Mesendoderm (in vitro differentiated cells): ENCODE measurements at regions not wholly inside any gene's neighbourhood (a gene's known extent, or its start where the extent isn't known, plus 50 kb on each side); places are given as distances from the start of the nearest gene placed in this dataset.
A peak's percentile ranks its signal among the peaks of the same experiment; 100 is the strongest.

Experiments
- DNase-seq: peaks from one replicate; pipeline ENCODE4 v3.0.0; 2013
- H2AK5ac ChIP-seq: 2 replicates; pipeline ENCODE4 v1.6.1; 2013; ENCODE audit warnings: low read length, inconsistent platforms
- H2BK120ac ChIP-seq: 2 replicates; pipeline ENCODE4 v1.6.1; 2013; ENCODE audit warnings: low read depth, mild to moderate bottlenecking, low read length, moderate library complexity, mixed read lengths
- H2BK15ac ChIP-seq: replicated peaks from 2 replicates; pipeline ENCODE4 v1.6.1; 2013; ENCODE audit warnings: low read depth, mild to moderate bottlenecking, moderate library complexity
- H2BK5ac ChIP-seq: 2 replicates; pipeline ENCODE4 v1.6.1; 2013; ENCODE audit warnings: low read length, inconsistent platforms
- H3K18ac ChIP-seq: 2 replicates; pipeline ENCODE4 v1.6.1; 2013; ENCODE audit warnings: mild to moderate bottlenecking, low read length, mixed read lengths
- H3K23ac ChIP-seq: one replicate; pipeline ENCODE4 v1.6.1; 2013; ENCODE audit warnings: low read length
- H3K27ac ChIP-seq: 2 replicates; pipeline ENCODE4 v1.5.1; 2013; ENCODE audit warnings: low read depth, mild to moderate bottlenecking, inconsistent platforms, low read length, moderate library complexity
- H3K27me3 ChIP-seq: 2 replicates; pipeline ENCODE4 v1.6.1; 2013; ENCODE audit warnings: low read length, control low read depth, mild to moderate bottlenecking, inconsistent platforms; ENCODE audit not compliant: insufficient read depth, poor library complexity
- H3K36me3 ChIP-seq: 2 replicates; pipeline ENCODE4 v1.6.1; 2013; ENCODE audit warnings: low read length, inconsistent platforms; ENCODE audit not compliant: control insufficient read depth, insufficient read depth
- H3K4ac ChIP-seq: one replicate; pipeline ENCODE4 v1.6.1; 2013; ENCODE audit warnings: low read depth, mild to moderate bottlenecking, low read length, moderate library complexity
- H3K4me1 ChIP-seq: 2 replicates; pipeline ENCODE4 v1.6.1; 2013; ENCODE audit warnings: low read depth, low read length, inconsistent platforms; ENCODE audit not compliant: control insufficient read depth
- H3K4me2 ChIP-seq: 2 replicates; pipeline ENCODE4 v1.6.1; 2013; ENCODE audit warnings: low read length
- H3K4me3 ChIP-seq: 2 replicates; pipeline ENCODE4 v1.5.1; 2013; ENCODE audit warnings: mild to moderate bottlenecking, low read length
- H3K56ac ChIP-seq: one replicate; pipeline ENCODE4 v1.6.1; 2013; ENCODE audit warnings: low read length
- H3K79me1 ChIP-seq: 2 replicates; pipeline ENCODE4 v1.6.1; 2013; ENCODE audit warnings: low read length, inconsistent platforms
- H3K79me2 ChIP-seq: 2 replicates; pipeline ENCODE4 v1.6.1; 2013; ENCODE audit warnings: mild to moderate bottlenecking, low read length; ENCODE audit not compliant: control insufficient read depth, insufficient read depth
- H3K9ac ChIP-seq: 2 replicates; pipeline ENCODE4 v1.6.1; 2013; ENCODE audit warnings: low read length, inconsistent platforms
- H4K5ac ChIP-seq: one replicate; pipeline ENCODE4 v1.6.1; 2013; ENCODE audit warnings: low read length
- H4K8ac ChIP-seq: one replicate; pipeline ENCODE4 v1.6.1; 2013; ENCODE audit warnings: low read depth, mild to moderate bottlenecking, control low read depth, low read length, moderate library complexity
- WGBS: extraction: QIAGEN DNeasy Blood & Tissue Kit; methylation state at CpG from one replicate; pipeline ENCODE4 v1.1.7; 2013; ENCODE audit warnings: low lambda C conversion rate, missing lambda C conversion rate; ENCODE audit not compliant: insufficient coverage; ENCODE audit errors: extremely low coverage; 5-methylcytosine and 5-hydroxymethylcytosine counted together

DNA sequence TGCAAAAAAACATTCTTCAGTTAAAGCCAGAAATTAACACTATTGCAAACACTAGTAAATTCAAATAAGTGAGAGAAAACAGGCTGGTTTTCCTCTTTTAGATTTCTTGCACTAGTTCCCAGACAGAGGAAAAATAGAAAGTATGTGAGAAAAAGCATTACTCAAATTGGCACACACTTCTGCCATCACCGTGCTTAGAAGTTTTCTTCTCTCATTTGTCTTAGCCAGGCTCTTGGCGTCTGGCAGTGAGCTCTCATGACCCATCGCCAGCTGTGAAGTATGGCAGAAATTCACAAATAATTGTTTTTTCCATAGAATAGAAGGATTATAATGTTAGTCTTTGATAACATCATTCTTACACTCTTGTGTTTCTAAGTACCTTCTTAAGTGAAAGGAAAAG is 515.9 kb downstream of the GBE1 start:
- H3K79me1 ChIP-seq: no peaks in the 10 kb centered on the region
- no peak overlapping the region for H3K18ac ChIP-seq
- H3K36me3 ChIP-seq: no peaks in the 10 kb centered on the region
- H3K23ac ChIP-seq: no peak overlapping the region
- no peak overlapping the region for H4K8ac ChIP-seq
- H2BK120ac ChIP-seq: no peak overlapping the region
- no peak overlapping the region for H3K9ac ChIP-seq
- H3K56ac ChIP-seq: no peak overlapping the region
- no peak overlapping the region for H4K5ac ChIP-seq
- no peak overlapping the region for H3K27ac ChIP-seq
- H3K4ac ChIP-seq: no peak overlapping the region
- H3K4me3 ChIP-seq: no peak overlapping the region
- no peak overlapping the region for H2BK5ac ChIP-seq
- no peaks in the 10 kb centered on the region for H3K27me3 ChIP-seq
- H3K79me2 ChIP-seq: no peaks in the 10 kb centered on the region
- no peak for DNase-seq
- no peak overlapping the region for H2AK5ac ChIP-seq
- no peak overlapping the region for H2BK15ac ChIP-seq
- H3K4me2 ChIP-seq: no peak overlapping the region
- no peaks in the 10 kb centered on the region for H3K4me1 ChIP-seq
- no CpG with 5 or more reads among the region's 3 CpGs for WGBS

DNA sequence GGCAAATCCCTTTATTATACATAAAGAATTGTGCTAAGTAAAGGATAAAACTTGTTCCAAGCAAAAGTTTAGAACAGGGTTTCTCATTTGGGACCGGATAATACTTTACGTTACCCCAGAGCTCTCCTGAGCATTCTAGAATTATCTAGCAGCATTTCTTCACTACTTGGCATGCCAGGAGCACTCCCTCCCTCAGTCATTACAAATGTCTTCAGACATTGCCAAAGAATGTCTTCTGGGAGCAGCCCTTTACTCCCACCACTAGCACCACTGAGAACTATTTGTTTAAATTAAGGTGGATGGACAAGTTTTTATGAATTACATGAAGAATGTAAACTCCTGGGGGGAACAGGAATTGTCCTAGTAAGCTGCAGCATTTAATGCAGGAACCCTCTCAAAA is 516.4 kb downstream of the GBE1 start:
- H2BK5ac ChIP-seq: no peak overlapping the region
- no peak overlapping the region for H4K8ac ChIP-seq
- no peaks in the 10 kb centered on the region for H3K36me3 ChIP-seq
- no peak overlapping the region for H3K4me2 ChIP-seq
- no peak overlapping the region for H3K56ac ChIP-seq
- no peak overlapping the region for H3K9ac ChIP-seq
- H3K79me2 ChIP-seq: no peaks in the 10 kb centered on the region
- H2BK120ac ChIP-seq: no peak overlapping the region
- no peak overlapping the region for H3K18ac ChIP-seq
- no peak overlapping the region for H3K27ac ChIP-seq
- no peak for DNase-seq
- no peak overlapping the region for H3K4ac ChIP-seq
- no peak overlapping the region for H4K5ac ChIP-seq
- no peak overlapping the region for H2BK15ac ChIP-seq
- H3K4me3 ChIP-seq: no peak overlapping the region
- H3K79me1 ChIP-seq: no peaks in the 10 kb centered on the region
- no peak overlapping the region for H3K23ac ChIP-seq
- no CpG with 5 or more reads among the region's 2 CpGs for WGBS
- H2AK5ac ChIP-seq: no peak overlapping the region
- H3K4me1 ChIP-seq: no peaks in the 10 kb centered on the region
- H3K27me3 ChIP-seq: no peaks in the 10 kb centered on the region

DNA sequence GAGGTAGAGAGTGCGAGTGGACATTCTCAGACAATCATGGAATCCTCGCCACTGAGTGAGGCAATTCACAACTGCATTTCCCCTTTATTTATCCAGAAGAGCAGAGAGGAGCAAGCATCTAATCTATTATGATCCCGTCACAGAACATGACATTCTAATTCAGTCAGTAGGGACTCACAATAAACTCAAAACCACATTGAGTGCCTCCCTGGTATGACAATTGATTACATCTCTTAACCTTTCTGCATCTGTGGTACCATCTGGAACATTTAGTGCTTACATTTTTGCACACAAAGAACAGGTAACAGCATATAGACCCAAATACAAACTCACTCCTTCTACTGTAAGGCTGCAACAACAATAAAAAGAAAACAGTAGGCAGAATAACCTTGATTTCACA is 517.2 kb downstream of the GBE1 start:
- WGBS: no CpG with 5 or more reads among the region's 3 CpGs
- H3K4me2 ChIP-seq: no peak overlapping the region
- no peaks in the 10 kb centered on the region for H3K4me1 ChIP-seq
- no peak overlapping the region for H2AK5ac ChIP-seq
- no peaks in the 10 kb centered on the region for H3K79me1 ChIP-seq
- H3K36me3 ChIP-seq: no peaks in the 10 kb centered on the region
- no peak overlapping the region for H3K18ac ChIP-seq
- no peak overlapping the region for H3K4ac ChIP-seq
- H3K23ac ChIP-seq: no peak overlapping the region
- no peak overlapping the region for H2BK5ac ChIP-seq
- no peak overlapping the region for H3K56ac ChIP-seq
- no peak overlapping the region for H2BK15ac ChIP-seq
- H4K8ac ChIP-seq: no peak overlapping the region
- no peak for DNase-seq
- no peaks in the 10 kb centered on the region for H3K79me2 ChIP-seq
- H3K27ac ChIP-seq: no peak overlapping the region
- no peak overlapping the region for H3K4me3 ChIP-seq
- no peak overlapping the region for H4K5ac ChIP-seq
- no peak overlapping the region for H2BK120ac ChIP-seq
- no peak overlapping the region for H3K9ac ChIP-seq
- no peaks in the 10 kb centered on the region for H3K27me3 ChIP-seq

GRCh38 chr3:81242871-81243270 is 518.6 kb downstream of the GBE1 start:
- Histone ChIP-seq H4K8ac (no peak overlapping the region), H3K4me1 (no peaks in the 10 kb centered on the region), H3K56ac (no peak overlapping the region), H3K4ac (no peak overlapping the region), H3K18ac (no peak overlapping the region), H2BK120ac (no peak overlapping the region), H3K36me3 (no peaks in the 10 kb centered on the region), H2BK5ac (no peak overlapping the region), H3K27me3 (no peaks in the 10 kb centered on the region), H2BK15ac (no peak overlapping the region), H3K4me2 (no peak overlapping the region), H3K27ac (no peak overlapping the region), H3K79me1 (no peaks in the 10 kb centered on the region), H3K23ac (no peak overlapping the region), H3K4me3 (no peak overlapping the region), H3K79me2 (no peaks in the 10 kb centered on the region), H4K5ac (no peak overlapping the region), H3K9ac (no peak overlapping the region), H2AK5ac (no peak overlapping the region)
- WGBS: no CpG with 5 or more reads among the region's 1 CpG
- DNase-seq: peak; percentile 8

DNA sequence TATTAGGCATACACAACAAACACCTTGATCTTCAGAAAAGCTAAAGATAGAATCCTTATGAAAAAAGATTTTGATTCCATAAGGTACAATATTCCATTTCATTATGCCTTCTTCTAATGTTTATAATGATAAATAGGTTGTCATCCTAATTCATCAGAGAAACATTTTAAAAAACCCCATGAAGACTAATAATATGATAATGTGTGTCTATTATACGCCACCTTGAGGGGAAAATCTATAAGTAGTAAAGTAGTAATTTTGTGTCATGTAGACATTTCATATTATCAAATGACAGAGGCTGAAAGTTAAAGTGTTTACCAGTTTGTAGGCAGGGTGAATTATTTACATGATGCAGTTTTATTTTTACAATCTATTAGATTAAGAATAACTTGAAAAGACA is 524.3 kb downstream of the GBE1 start:
- no peak overlapping the region for H3K4ac ChIP-seq
- H3K79me2 ChIP-seq: no peaks in the 10 kb centered on the region
- H3K4me3 ChIP-seq: no peak overlapping the region
- H4K8ac ChIP-seq: no peak overlapping the region
- H2BK5ac ChIP-seq: no peak overlapping the region
- H2AK5ac ChIP-seq: no peak overlapping the region
- no peak overlapping the region for H3K23ac ChIP-seq
- WGBS: no CpG with 5 or more reads among the region's 1 CpG
- no peaks in the 10 kb centered on the region for H3K36me3 ChIP-seq
- DNase-seq: no peak
- H2BK120ac ChIP-seq: no peak overlapping the region
- H3K18ac ChIP-seq: no peak overlapping the region
- H3K4me2 ChIP-seq: no peak overlapping the region
- no peaks in the 10 kb centered on the region for H3K4me1 ChIP-seq
- no peak overlapping the region for H4K5ac ChIP-seq
- no peaks in the 10 kb centered on the region for H3K79me1 ChIP-seq
- no peak overlapping the region for H3K27ac ChIP-seq
- H2BK15ac ChIP-seq: no peak overlapping the region
- H3K56ac ChIP-seq: no peak overlapping the region
- no peak overlapping the region for H3K9ac ChIP-seq
- no peaks in the 10 kb centered on the region for H3K27me3 ChIP-seq

- H3K27me3 ChIP-seq: no peaks in the 10 kb centered on the region
- H3K79me1 ChIP-seq: no peaks in the 10 kb centered on the region
- H3K4me3 ChIP-seq: no peak overlapping the region
- H3K56ac ChIP-seq: no peak overlapping the region
- no CpG with 5 or more reads among the region's 1 CpG for WGBS
- H3K9ac ChIP-seq: no peak overlapping the region
- H3K23ac ChIP-seq: no peak overlapping the region
- H3K27ac ChIP-seq: no peak overlapping the region
- H4K8ac ChIP-seq: no peak overlapping the region
- H2BK15ac ChIP-seq: no peak overlapping the region
- no peak overlapping the region for H3K18ac ChIP-seq
- H2BK120ac ChIP-seq: no peak overlapping the region
- DNase-seq: peak; percentile 26
- H3K4me1 ChIP-seq: no peaks in the 10 kb centered on the region
- no peak overlapping the region for H2AK5ac ChIP-seq
- H3K4me2 ChIP-seq: no peak overlapping the region
- no peak overlapping the region for H3K4ac ChIP-seq
- H4K5ac ChIP-seq: no peak overlapping the region
- H3K36me3 ChIP-seq: no peaks in the 10 kb centered on the region
- H3K79me2 ChIP-seq: no peaks in the 10 kb centered on the region
- H2BK5ac ChIP-seq: no peak overlapping the region
These were observed 543.4 kb downstream of the GBE1 start for GRCh38 chr3:81218023-81218422.
